BJ (cell line): ENCODE measurements at regions not wholly inside any gene's neighbourhood (a gene's known extent, or its start where the extent isn't known, plus 50 kb on each side); places are given as distances from the start of the nearest gene placed in this dataset.

Experiments
- CTCF ChIA-PET: fragments of 350-600 bp; formaldehyde crosslinking; extraction: SDS; loops from one replicate; lab custom pipeline; 2021; ENCODE audit warnings: antibody characterized with exemption, inconsistent platforms; lab: Yijun Ruan, JAX
- POLR2A ChIA-PET: fragments of 300-600 bp; sonication (Branson Sonifier 250); formaldehyde crosslinking; extraction: SDS; loops from one replicate; lab custom pipeline; 2021; ENCODE audit warnings: antibody characterized with exemption; lab: Charles Lee
- DNase-seq: peaks from one replicate; pipeline ENCODE4 v3.0.0-alpha.2; 2011; ENCODE audit warnings: low read depth
- H3K27me3 ChIP-seq: 2 replicates; pipeline ENCODE4 v1.6.0; 2011; ENCODE audit warnings: low read length; ENCODE audit not compliant: control insufficient read depth, insufficient read depth
- H3K36me3 ChIP-seq: 2 replicates; pipeline ENCODE4 v1.5.1; 2011; ENCODE audit warnings: low read length; ENCODE audit not compliant: control insufficient read depth, insufficient read depth
- H3K4me3 ChIP-seq: 2 replicates; pipeline ENCODE4 v1.5.1; 2011; ENCODE audit warnings: low read depth, mild to moderate bottlenecking, control low read depth, low read length
- TF ChIP-seq, protein P1 (sequence below): IDR thresholded peaks from 2 replicates; pipeline ENCODE4 v1.5.1; 2011; ENCODE audit warnings: low read depth, mild to moderate bottlenecking, control low read depth, inconsistent platforms, low read length, moderate library complexity; ENCODE audit not compliant: insufficient read depth

DNA sequence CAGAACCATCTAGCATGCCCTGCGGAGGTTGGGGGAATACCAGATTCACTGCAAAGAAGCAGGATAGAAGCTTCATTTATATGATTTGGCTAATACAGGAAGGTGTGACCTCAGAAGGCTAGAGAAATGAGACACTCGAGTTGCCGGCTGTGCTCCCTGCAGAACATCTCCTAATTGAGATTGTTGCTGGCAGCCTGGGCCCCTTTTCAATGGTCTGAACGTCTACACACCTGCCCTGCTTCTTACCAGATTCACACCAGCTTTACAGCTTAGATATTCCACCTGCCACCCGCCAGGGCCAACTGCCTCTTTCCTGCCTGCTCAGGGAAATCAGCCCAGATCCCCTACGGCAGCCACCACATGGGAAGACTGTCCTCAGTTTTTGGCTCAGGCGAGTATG, 475.3 kb upstream of the AUTS2 start:
- no peak for DNase-seq
- POLR2A ChIA-PET: no interaction called here
- no peak overlapping the region for H3K4me3 ChIP-seq
- CTCF ChIA-PET: no interaction called here
- H3K36me3 ChIP-seq: no peaks in the 10 kb centered on the region
- TF ChIP-seq, protein P1, sequence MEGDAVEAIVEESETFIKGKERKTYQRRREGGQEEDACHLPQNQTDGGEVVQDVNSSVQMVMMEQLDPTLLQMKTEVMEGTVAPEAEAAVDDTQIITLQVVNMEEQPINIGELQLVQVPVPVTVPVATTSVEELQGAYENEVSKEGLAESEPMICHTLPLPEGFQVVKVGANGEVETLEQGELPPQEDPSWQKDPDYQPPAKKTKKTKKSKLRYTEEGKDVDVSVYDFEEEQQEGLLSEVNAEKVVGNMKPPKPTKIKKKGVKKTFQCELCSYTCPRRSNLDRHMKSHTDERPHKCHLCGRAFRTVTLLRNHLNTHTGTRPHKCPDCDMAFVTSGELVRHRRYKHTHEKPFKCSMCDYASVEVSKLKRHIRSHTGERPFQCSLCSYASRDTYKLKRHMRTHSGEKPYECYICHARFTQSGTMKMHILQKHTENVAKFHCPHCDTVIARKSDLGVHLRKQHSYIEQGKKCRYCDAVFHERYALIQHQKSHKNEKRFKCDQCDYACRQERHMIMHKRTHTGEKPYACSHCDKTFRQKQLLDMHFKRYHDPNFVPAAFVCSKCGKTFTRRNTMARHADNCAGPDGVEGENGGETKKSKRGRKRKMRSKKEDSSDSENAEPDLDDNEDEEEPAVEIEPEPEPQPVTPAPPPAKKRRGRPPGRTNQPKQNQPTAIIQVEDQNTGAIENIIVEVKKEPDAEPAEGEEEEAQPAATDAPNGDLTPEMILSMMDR: no peak
- no peaks in the 10 kb centered on the region for H3K27me3 ChIP-seq

DNA sequence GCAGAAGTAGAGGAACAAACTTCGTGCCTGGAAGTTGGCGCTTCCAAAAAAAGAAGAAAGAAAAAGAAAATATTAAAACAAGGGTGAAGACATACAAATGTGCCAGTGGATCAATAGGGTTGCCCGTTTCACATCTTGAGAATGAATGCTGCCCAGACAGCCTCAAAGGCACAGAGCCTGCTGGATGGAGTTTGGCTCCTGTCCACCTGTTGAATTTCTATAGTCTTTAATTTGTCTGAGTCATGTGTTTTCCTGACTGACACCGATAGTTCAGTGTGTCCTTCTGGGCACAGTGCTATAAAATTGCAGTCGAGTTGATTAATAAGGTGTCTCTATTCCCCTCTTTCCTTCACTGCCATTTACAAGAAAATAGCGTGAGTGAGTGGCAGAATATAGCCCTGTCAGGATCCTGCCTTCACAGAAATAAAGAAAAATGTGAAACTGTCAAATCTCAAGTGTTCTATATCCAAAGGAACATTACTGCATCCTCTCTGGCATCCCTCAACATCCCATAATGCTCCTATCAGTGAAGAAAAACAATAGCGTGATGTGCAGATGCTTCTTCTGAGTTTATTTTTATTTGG, 471.3 kb upstream of the AUTS2 start:
- Histone ChIP-seq H3K27me3 (no peaks in the 10 kb centered on the region), H3K4me3 (no peak overlapping the region), H3K36me3 (no peaks in the 10 kb centered on the region)
- DNase-seq: no peak
- CTCF ChIA-PET: no interaction called here
- POLR2A ChIA-PET: no interaction called here
- TF ChIP-seq, protein P1: no peak

DNA sequence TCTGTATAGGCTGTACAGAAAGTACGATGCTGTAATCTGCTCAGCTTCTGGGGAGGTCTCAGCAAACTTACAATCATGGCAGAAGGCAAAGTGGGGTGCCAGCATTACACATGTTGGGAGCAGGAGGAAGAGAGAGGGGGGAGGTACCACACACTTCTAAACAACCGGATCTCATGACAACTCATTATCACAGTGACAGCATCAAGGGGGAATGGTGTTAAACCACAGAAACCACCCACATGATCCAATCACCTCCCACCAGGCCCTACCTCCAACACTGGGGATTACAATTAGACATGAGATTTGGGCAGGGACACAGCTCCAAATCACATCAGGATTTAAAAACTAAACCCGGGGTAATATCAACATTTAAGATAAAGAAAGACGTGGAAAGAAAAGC, 468.8 kb upstream of the AUTS2 start:
- POLR2A ChIA-PET: no interaction called here
- H3K4me3 ChIP-seq: no peak overlapping the region
- no peak for DNase-seq
- no peaks in the 10 kb centered on the region for H3K27me3 ChIP-seq
- CTCF ChIA-PET: no interaction called here
- TF ChIP-seq, protein P1: no peak
- H3K36me3 ChIP-seq: no peaks in the 10 kb centered on the region

DNA sequence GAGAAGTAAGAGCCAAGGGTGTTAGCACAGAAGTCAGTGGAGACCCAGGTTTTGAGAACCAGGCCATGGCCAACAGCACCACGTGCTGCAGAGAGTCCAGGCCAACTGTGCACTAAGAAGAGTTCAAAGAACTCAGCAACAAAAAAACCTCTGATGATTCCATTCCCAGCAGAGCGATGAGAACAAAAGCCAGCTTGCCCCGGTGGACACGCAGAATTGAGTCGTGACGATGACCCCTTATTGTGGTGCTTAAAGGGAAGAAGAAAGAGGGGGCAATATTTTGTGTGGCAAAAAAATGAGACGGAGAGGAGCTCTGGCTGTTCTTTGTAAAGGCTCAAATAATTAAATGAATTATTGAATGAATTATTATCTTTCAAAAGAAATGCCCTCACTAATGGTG, 468.3 kb upstream of the AUTS2 start:
- H3K27me3 ChIP-seq: no peaks in the 10 kb centered on the region
- POLR2A ChIA-PET: no interaction called here
- TF ChIP-seq, protein P1: no peak
- no peak overlapping the region for H3K4me3 ChIP-seq
- CTCF ChIA-PET: no interaction called here
- H3K36me3 ChIP-seq: no peaks in the 10 kb centered on the region
- DNase-seq: no peak

DNA sequence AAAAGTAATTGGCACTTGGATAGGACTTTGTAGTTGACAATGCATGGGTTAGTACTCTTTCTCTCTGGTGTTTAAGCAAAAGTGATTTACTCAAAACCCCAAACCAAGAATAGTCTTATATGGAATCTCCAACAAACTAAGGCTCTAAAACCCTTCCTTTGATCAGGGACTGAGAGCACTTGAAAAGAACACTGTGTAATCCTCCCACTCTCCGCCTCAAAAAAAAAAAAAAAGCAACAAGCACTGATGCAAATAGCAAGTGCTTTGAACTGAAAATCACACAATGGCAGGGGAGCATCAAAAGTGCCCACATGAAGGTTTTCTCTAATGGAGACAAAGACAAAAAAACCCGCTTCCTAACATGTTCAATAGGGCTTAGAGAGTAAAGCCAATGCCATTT, 467.9 kb upstream of the AUTS2 start:
- no peak for DNase-seq
- ChIA-PET POLR2A (no interaction called here), CTCF (no interaction called here)
- Histone ChIP-seq H3K36me3 (no peaks in the 10 kb centered on the region), H3K27me3 (no peaks in the 10 kb centered on the region), H3K4me3 (no peak overlapping the region)
- TF ChIP-seq, protein P1: no peak
